HG03045 (cell line): ENCODE measurements at regions not wholly inside any gene's neighbourhood (a gene's known extent, or its start where the extent isn't known, plus 50 kb on each side); places are given as distances from the start of the nearest gene placed in this dataset.
A peak's percentile ranks its signal among the peaks of the same experiment; 100 is the strongest.
"Not testable (repeated sequence)": the region's sequence is repeated elsewhere in the genome, so short reads cannot be mapped to it uniquely, and the experiment has no call there.

Experiments used
- ATAC-seq: cut with Tn5 transposase; IDR thresholded peaks from one replicate; pipeline ENCODE4 v1.9.1; 2021; ENCODE audit warnings: mild to moderate bottlenecking, moderate library complexity; ENCODE audit not compliant: unreplicated experiment

DNA sequence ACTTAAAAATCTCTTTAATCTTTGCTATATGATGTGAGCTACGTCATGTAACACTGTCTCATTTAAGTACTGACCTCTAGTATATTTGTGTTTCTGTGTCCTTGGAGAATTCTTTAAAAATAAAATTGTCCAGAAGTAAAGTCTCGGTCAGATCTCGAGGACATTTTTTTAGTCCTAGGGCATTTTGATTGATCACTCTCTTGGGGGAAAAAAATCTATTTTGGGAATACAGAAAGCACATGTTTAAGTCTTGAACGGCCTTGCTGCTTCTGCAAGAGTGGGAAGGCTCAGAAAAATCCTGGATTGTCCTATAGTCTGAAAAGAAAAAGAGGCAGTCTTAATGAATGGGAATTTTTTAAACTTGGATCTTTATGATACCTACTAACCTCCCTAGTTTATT, 234.3 kb downstream of the UTRN start:
- ATAC-seq: no peak

GRCh38 chr6:144528743-144529425, 243.7 kb downstream of the UTRN start:
- ATAC-seq: no peak

DNA sequence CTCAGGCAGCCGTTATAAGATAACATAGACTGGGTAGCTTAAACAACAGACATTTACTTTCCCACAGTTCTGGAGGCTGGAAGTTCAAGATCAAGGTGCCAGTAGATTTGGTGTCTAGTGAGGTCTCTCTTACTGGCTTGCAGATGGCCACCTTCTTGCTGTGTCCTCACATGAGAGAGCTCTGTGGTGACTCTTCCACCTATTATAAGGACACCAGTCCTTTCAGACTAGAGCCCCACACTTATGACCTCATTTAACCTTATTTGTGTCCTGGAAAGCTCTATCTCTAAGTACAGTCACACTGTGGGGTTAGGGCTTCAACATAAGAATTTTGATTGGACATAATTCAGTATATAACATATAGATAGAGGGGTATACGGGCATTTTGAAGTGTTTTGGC, 245.0 kb downstream of the UTRN start:
- no peak for ATAC-seq

DNA sequence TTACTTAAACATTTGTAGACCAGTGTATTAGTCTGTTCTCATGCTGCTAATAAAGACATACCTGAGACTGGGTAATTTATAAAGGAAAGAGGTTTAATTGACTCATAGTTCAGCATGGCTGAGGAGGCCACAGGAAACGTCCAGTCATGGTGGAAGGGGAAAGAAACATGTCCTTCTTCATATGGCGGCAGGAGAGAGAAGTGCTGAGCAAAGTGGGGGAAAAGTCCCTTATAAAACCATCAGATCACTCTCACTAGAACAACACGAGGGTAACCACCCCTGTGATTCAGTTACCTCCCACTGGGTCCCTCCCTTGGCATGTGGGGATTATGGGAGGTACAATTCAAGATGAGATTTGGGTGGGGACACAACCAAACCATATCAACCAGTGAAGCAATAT, 247.1 kb downstream of the UTRN start:
- ATAC-seq: not testable (repeated sequence)

DNA sequence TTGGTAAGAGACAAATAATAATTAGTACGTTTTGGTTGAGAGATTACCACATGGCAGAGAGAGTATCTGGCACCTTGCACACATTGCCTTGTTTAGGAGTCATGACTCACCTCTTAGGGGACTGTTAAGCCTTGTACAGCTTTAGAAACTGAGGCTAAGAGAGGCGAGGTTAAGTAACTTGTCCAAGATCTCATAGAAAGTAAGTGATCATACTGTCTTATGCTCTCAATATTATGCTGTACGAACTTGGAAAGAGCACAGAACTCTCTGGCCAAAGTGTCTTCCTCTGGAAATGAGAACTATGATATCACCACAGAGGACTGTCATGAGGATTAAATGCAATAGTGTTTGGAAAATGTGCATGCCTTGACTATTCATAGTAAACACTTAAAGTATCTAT, 249.0 kb downstream of the UTRN start:
- ATAC-seq: no peak

GRCh38 chr6:144535630-144536029, 250.5 kb downstream of the UTRN start:
- no peak for ATAC-seq

DNA sequence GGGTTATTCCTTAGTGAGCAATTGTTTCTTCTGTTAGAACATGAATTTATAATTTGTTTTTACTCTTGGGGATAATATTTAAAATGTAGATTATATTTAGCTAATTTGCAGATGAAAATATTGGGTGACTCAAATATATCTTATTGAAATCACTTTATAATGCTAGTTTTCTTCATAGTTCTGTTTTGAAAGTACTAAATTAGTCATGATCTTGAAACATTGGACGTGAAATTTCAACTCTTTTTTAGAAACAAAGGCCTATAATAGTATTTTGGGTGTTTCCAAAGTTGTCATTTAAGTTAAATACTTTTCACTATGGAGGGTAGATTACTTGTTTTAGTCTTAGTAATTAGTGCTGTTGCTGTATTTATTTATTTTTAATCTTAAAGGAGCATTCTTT, 250.9 kb downstream of the UTRN start:
- no peak for ATAC-seq

- ATAC-seq: no peak
Observed at GRCh38 chr6:144543006-144543871, 258.1 kb downstream of the UTRN start.

DNA sequence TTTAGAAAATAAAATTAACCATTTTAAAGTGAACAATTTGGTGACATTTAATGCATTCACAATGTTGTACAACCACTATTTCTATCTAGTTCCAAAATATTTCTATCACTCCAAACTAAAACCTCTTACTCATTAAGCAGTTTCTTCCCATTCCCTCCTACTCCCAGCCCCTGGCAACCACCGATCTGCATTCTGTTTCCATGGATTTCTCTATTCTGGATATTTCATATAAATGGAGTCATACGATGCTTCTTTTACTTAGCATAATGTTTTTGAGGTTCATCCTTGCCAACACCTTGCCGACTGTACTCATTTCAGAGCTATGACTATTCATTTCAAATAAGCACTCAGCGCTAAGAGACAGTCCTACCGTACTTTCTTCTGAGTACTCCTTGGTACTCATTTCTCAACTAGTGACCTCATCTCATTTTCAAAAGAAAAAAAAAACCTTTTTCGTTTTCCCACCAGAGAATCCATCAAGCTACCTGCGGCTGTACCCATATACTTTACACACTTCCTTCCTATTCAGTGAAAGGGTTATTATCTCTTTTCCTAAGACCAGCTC, 259.2 kb downstream of the UTRN start:
- peak; percentile 70 for ATAC-seq

- ATAC-seq: no peak
Observed at GRCh38 chr6:144546807-144547206, 261.7 kb downstream of the UTRN start.

DNA sequence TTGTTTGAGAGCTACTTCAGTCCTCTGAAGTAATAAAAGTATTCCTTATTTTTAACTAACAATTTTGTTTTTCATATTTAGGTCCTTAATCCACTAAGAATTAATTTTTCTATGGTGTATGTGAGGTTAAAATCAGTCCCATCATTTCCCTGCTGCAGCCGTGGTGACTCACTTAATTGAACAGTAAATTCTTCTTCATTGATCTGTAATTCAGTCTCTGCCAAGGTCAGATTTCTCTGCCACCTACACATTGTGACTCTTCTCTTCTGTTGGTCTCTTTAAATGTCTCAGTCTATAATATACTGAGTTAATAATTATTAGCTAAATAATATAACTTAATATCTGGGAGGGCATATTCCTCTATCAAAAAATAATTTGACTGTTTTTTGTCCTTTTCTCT, 262.3 kb downstream of the UTRN start:
- no peak for ATAC-seq

DNA sequence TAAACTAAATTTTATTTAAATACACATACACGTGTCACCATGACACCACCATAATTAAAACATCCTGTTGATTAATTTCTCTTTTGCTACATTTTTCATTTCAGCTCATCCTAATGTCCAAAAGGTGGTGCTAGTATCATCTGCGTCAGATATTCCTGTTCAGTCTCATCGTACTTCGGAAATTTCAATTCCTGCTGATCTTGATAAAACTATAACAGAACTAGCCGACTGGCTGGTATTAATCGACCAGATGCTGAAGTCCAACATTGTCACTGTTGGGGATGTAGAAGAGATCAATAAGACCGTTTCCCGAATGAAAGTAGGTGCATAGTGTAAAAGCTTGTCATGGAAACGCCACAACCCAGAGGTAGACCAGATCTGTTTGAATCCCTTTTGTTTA, 263.4 kb downstream of the UTRN start:
- ATAC-seq: no peak

DNA sequence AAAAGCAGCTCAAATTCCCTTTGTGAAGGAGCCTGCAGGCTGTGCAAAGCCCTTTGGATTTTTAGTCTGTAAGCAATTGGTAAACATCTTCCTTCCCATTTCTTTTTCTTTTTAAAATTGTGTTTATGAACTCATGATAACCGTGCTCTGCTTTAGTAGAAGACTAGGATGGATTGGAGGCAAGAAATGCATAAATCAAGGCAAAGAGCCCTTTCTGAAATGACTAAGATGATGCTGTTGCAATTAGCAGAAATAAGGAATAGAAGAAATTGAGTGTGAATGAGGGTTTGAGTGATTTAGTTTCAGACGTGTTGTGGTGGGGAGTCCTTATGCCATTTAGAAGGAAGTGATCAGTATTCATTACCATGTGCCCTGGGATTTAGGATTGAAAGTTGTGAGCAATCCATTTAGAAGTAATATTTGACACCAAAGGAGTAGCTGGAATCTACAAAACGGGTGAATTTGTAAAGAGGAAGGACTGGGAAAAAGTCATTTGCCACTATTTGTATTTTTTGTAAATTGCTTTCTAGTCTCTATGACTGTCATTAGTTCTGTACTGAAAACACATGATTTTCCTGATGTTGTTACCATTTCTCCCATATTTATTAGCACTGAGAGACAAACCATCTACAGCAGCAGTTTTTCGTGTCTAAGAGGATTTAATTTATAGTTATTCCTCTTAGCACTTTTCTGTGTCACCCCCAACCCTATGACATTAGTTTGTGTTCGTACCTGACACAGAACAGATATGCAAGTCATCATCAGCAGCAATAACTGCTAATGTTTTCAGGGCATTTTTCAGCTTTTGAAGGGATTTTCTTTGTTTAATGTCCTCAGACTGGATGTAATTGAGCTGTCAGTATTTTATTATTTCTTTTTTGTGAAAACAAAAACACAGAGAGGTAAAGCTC, 265.0 kb downstream of the UTRN start:
- ATAC-seq: no peak

GRCh38 chr6:144551339-144551738, 266.2 kb downstream of the UTRN start:
- ATAC-seq: no peak

- no peak for ATAC-seq
Observed at GRCh38 chr6:144555066-144555465, 269.9 kb downstream of the UTRN start.

GRCh38 chr6:144559865-144560593, 274.9 kb downstream of the UTRN start:
- ATAC-seq: no peak

DNA sequence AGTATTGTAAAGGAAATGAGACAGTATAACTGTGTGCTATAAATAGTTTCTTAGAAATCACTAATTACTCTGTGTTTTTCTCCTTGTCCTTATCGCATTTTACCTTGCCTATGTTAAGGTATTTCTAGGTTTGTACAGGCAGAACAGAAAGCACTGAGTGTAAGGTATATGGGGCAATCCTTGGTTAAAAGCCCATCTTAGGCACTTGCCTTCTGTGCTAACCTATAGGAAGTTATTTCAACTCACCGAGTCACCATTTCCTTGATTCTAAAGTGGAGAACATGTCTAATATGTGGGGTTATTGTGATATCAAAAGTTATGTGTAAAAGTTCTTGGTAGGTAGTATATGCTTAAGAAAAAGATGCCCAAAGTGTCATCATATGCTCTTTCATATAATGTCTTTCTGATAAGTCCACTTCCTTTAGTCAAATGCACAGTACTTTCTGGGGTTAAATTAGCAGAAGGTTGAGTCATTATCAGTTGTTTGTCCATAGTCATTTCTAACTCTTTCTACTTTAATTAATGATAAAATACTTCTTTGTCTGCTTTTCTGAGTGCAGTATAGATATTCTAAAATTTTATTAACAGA, 276.4 kb downstream of the UTRN start:
- no peak for ATAC-seq

GRCh38 chr6:144564202-144564601, 279.1 kb downstream of the UTRN start:
- no peak for ATAC-seq

GRCh38 chr6:144566868-144567615, 281.9 kb downstream of the UTRN start:
- ATAC-seq: no peak
